Mucosa of descending colon (tissue), 3 donors: ENCODE measurements at regions not wholly inside any gene's neighbourhood (a gene's known extent, or its start where the extent isn't known, plus 50 kb on each side); places are given as distances from the start of the nearest gene placed in this dataset.

Source experiments
- ATAC-seq: fragments of 200-7000 bp; cut with Tn5 transposase; one replicate; pipeline ENCODE4 v1.9.1; 2020; ENCODE audit warnings: mild to moderate bottlenecking, moderate library complexity
- DNase-seq, 3 donors: peaks; one replicate each; pipeline ENCODE4 v3.0.0-alpha.2; 2020
- H3K36me3 ChIP-seq: fragments of 200-600 bp; one replicate; pipeline ENCODE4 v1.8.0; 2021; ENCODE audit warnings: low read depth, mild to moderate bottlenecking
- H3K4me1 ChIP-seq: fragments of 200-600 bp; one replicate; pipeline ENCODE4 v1.8.0; 2021; ENCODE audit warnings: low read depth, mild to moderate bottlenecking
- H3K4me3 ChIP-seq: fragments of 200-600 bp; one replicate; pipeline ENCODE4 v1.8.0; 2021; ENCODE audit warnings: mild to moderate bottlenecking
- H3K9me3 ChIP-seq: fragments of 200-600 bp; one replicate; pipeline ENCODE4 v1.8.0; 2021; ENCODE audit warnings: mild to moderate bottlenecking
- CTCF ChIP-seq: fragments of 200-600 bp; IDR thresholded peaks from one replicate; pipeline ENCODE4 v1.8.0; 2022; ENCODE audit warnings: antibody characterized with exemption, mild to moderate bottlenecking
- intact Hi-C, 2 donors: fragments of 100-400 bp; cut with DNase I in 1 of 2; cut with micrococcal nuclease in 1 of 2; formaldehyde crosslinking; loops; one replicate each; pipeline versions ENCODE4 v1.11.0 to v1.11.1; 2022; cut with DNase I, micrococcal nuclease
- donor health status: DM: no; HTN: no; CAD: no; lungs with moderate emphysema.
- donor health status: DM: no; HTN: no; CAD: no.
- donor health status: DM: no; HTN: yes; CAD: no.

GRCh38 chr7:80018941-80019808, 115.5 kb upstream of the GNAI1 start:
- Histone ChIP-seq H3K4me1 (no peaks in the 10 kb centered on the region), H3K9me3 (no peaks in the 10 kb centered on the region), H3K4me3 (no peak overlapping the region), H3K36me3 (no peaks in the 10 kb centered on the region)
- DNase-seq: peak in 2 of 3 donors; percentile 22 to 23
- intact Hi-C loops: loop anchor here in 1 of 2 donors (5.0 kb wide), 1 partner anchor 212 kb away; no protein-coding TSS in a partner anchor
- peak; percentile 70 for TF ChIP-seq CTCF
- peak; percentile 68 for ATAC-seq

DNA sequence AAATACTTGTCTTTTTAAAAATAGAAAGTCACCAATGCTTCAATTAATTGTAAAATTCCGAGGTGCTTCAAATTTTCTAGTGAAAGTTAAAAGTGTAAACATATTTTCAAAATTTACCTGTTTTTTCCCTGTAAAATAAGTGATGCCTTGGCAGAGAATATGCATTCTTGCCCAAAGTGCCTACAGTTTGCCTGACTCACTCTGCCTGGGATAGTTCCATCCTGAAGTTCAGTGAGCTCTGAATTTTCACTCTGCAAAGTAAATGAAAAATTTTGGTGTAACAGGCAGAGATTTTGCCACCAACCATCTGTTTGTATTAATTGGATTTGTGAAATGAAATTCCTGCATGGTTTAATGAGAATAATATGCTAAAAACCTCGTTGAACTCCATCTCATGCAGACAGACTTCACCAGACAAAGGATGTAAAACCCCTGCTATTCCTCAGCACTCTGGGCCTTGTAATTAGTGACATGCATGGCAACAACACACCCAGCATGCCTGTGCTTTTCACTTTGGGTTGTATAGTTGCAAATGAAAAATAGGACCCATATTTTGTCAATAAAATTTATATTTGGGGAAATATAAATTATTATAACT, 117.4 kb upstream of the GNAI1 start:
- intact Hi-C loops: loop anchor here in 1 of 2 donors (5.0 kb wide), 1 partner anchor 210 kb away; no protein-coding TSS in a partner anchor
- ATAC-seq (no peak), DNase-seq (no peak)
- no peaks in the 10 kb centered on the region for H3K4me1 ChIP-seq
- H3K9me3 ChIP-seq: no peaks in the 10 kb centered on the region
- no peak for TF ChIP-seq CTCF
- no peak overlapping the region for H3K4me3 ChIP-seq
- no peaks in the 10 kb centered on the region for H3K36me3 ChIP-seq

DNA sequence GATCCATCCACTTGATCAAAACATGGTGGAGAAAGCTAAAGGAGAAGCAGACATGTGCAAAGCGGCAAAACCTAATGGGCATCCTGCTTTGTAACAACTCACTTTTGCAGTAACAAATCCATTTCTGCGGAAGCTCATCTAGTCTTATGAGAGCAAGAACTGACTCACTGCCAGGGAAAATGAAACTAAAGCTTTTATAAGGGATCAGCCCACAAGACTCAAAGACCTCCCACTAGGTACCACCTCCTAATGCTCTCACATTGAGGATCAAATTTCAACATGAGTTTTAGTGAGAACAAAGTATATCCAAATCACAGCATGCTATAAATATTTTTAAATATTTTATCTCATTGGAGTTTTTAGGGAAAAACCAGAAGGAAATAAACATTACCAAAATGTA, 120.1 kb upstream of the GNAI1 start:
- Histone ChIP-seq H3K36me3 (no peaks in the 10 kb centered on the region), H3K4me3 (no peak overlapping the region), H3K4me1 (no peaks in the 10 kb centered on the region), H3K9me3 (no peaks in the 10 kb centered on the region)
- intact Hi-C loops: no loop called here
- no peak for TF ChIP-seq CTCF
- DNase-seq: no peak
- ATAC-seq: no peak

GRCh38 chr7:80008039-80008438, 126.6 kb upstream of the GNAI1 start:
- Histone ChIP-seq H3K9me3 (no peaks in the 10 kb centered on the region), H3K36me3 (no peaks in the 10 kb centered on the region), H3K4me3 (no peak overlapping the region), H3K4me1 (no peaks in the 10 kb centered on the region)
- DNase-seq: no peak
- ATAC-seq: no peak
- no peak for TF ChIP-seq CTCF
- intact Hi-C loops: no loop called here

DNA sequence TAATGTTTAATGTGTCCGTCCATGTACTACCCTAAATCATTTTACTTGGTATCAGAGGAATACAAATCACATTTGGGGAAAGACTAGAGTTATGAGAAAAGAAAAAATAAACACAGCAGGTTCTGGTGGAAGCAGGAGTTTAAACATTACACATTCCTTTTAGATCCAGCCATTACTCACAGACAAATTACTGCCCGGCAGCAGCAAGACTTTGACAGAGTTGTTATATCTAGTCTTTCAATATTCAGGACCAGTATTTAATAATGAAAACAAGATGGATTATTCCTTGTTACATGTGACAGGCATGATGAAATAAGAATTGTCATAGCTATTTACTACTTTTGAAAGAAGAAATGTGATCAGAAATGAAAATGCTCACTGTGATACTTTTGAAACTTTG, 131.8 kb upstream of the GNAI1 start:
- no peaks in the 10 kb centered on the region for H3K4me1 ChIP-seq

More for the DNA sequence above, 131.8 kb upstream of the GNAI1 start:
- Histone ChIP-seq H3K4me3 (no peak overlapping the region), H3K36me3 (no peaks in the 10 kb centered on the region), H3K9me3 (no peaks in the 10 kb centered on the region)
- no peak for DNase-seq
- intact Hi-C loops: no loop called here
- no peak for ATAC-seq
- TF ChIP-seq CTCF: no peak
